Cerebellar cortex (tissue), 1 donor: ENCODE measurements at regions not wholly inside any gene's neighbourhood (a gene's known extent, or its start where the extent isn't known, plus 50 kb on each side); places are given as distances from the start of the nearest gene placed in this dataset.
"Not testable (repeated sequence)": the region's sequence is repeated elsewhere in the genome, so short reads cannot be mapped to it uniquely, and the experiment has no call there.

Source experiments
- DNase-seq: peaks from one replicate; pipeline ENCODE4 v3.0.0-alpha.2; 2015; ENCODE audit warnings: low spot score

- DNase-seq, result no peak
Observed at GRCh38 chr4:84224522-84224921, 274.6 kb downstream of the NKX6-1 start.

GRCh38 chr4:84221704-84222103 is 277.4 kb downstream of the NKX6-1 start:
- no peak for DNase-seq

- DNase-seq, result no peak
Observed at GRCh38 chr4:84220990-84221389, 278.1 kb downstream of the NKX6-1 start.

GRCh38 chr4:84219656-84220055 is 279.4 kb downstream of the NKX6-1 start:
- no peak for DNase-seq

GRCh38 chr4:84218031-84218430 is 281.1 kb downstream of the NKX6-1 start:
- no peak for DNase-seq

GRCh38 chr4:84215217-84215616 is 283.9 kb downstream of the NKX6-1 start:
- no peak for DNase-seq

- DNase-seq, result not testable (repeated sequence)
Observed at GRCh38 chr4:84206226-84206625, 292.9 kb downstream of the NKX6-1 start.

- DNase-seq, result no peak
Observed at GRCh38 chr4:84189144-84189543, 309.9 kb downstream of the NKX6-1 start.

GRCh38 chr4:84179409-84179808 is 319.7 kb downstream of the NKX6-1 start:
- no peak for DNase-seq

- no peak for DNase-seq
Observed at GRCh38 chr4:84177831-84178542, 321.1 kb downstream of the NKX6-1 start.

- no peak for DNase-seq
Observed at GRCh38 chr4:84176016-84176415, 323.1 kb downstream of the NKX6-1 start.

GRCh38 chr4:84171871-84172270 is 327.2 kb downstream of the NKX6-1 start:
- DNase-seq, result no peak

- no peak for DNase-seq
Observed at GRCh38 chr4:84167564-84167963, 331.5 kb downstream of the NKX6-1 start.

- DNase-seq, result no peak
Observed at GRCh38 chr4:84167093-84167492, 332.0 kb downstream of the NKX6-1 start.

- DNase-seq, result no peak
Observed at GRCh38 chr4:84166486-84166885, 332.6 kb downstream of the NKX6-1 start.

GRCh38 chr4:84164201-84164600 is 334.9 kb downstream of the NKX6-1 start:
- no peak for DNase-seq

GRCh38 chr4:84159762-84160161 is 339.3 kb downstream of the NKX6-1 start:
- DNase-seq, result no peak

GRCh38 chr4:84158670-84159069 is 340.4 kb downstream of the NKX6-1 start:
- no peak for DNase-seq

- DNase-seq, result peak; percentile 8
Observed at GRCh38 chr4:84151574-84151973, 347.5 kb downstream of the NKX6-1 start.

GRCh38 chr4:84150177-84150576 is 348.9 kb downstream of the NKX6-1 start:
- DNase-seq, result no peak

- DNase-seq, result no peak
Observed at GRCh38 chr4:84147831-84148230, 351.3 kb downstream of the NKX6-1 start.

- no peak for DNase-seq
Observed at GRCh38 chr4:84146300-84146959, 352.7 kb downstream of the NKX6-1 start.

GRCh38 chr4:84145176-84145575 is 353.9 kb downstream of the NKX6-1 start:
- DNase-seq, result no peak

- DNase-seq, result not testable (repeated sequence)
Observed at GRCh38 chr4:84126911-84127310, 372.2 kb downstream of the NKX6-1 start.
